GM10248 (cell line): ENCODE measurements at regions not wholly inside any gene's neighbourhood (a gene's known extent, or its start where the extent isn't known, plus 50 kb on each side); places are given as distances from the start of the nearest gene placed in this dataset.

Source experiments
- CTCF ChIA-PET: fragments of 300-600 bp; sonication (Branson Sonifier 250); formaldehyde crosslinking; extraction: SDS; loops from one replicate; lab custom pipeline; 2021; ENCODE audit warnings: antibody characterized with exemption; lab: Yijun Ruan, JAX
- POLR2A ChIA-PET: fragments of 350-650 bp; sonication (Branson Sonifier 250); formaldehyde crosslinking; extraction: SDS; loops from one replicate; lab custom pipeline; 2020; ENCODE audit warnings: antibody characterized with exemption; lab: Yijun Ruan, JAX
- DNase-seq: peaks from one replicate; pipeline ENCODE4 v3.0.0; 2012; ENCODE audit errors: extremely low spot score
- CTCF ChIP-seq: IDR thresholded peaks from 2 replicates; pipeline ENCODE4 v1.5.1; 2012; ENCODE audit warnings: mild to moderate bottlenecking, low read depth; ENCODE audit errors: extremely low read depth, missing control alignments, control extremely low read depth

GRCh38 chr6:30806581-30807183 is 62.3 kb upstream of the IER3 start:
- no peak for DNase-seq
- ChIA-PET CTCF (interaction anchor here (1.1 kb wide), 1 partner anchor 14 kb away, joined by 3 read pairs; no protein-coding TSS in a partner anchor), POLR2A (no interaction called here)
- no peak for TF ChIP-seq CTCF

GRCh38 chr6:30804333-30804732 is 60.0 kb upstream of the IER3 start:
- DNase-seq, result no peak
- TF ChIP-seq CTCF, result no peak
- POLR2A ChIA-PET, result no interaction called here
- CTCF ChIA-PET, result interaction anchor here (1.3 to 1.8 kb wide), 4 partner anchors 8 to 132 kb away, joined by 4 to 5 read pairs (median 4); partner anchors contain the start of gene DHX16

GRCh38 chr6:30802731-30803130 is 58.4 kb upstream of the IER3 start:
- DNase-seq, result no peak
- ChIA-PET CTCF (interaction anchor here (1.1 to 1.8 kb wide), 4 partner anchors 20 to 72 kb away, joined by 3 to 4 read pairs (median 4); no protein-coding TSS in a partner anchor), POLR2A (interaction anchor here (1.0 kb wide), 1 partner anchor 189 kb away, joined by 4 read pairs; no protein-coding TSS in a partner anchor)
- TF ChIP-seq CTCF, result no peak

GRCh38 chr6:30801950-30802349 is 57.6 kb upstream of the IER3 start:
- ChIA-PET POLR2A (no interaction called here), CTCF (interaction anchor here (1.5 to 1.6 kb wide), 2 partner anchors 20 to 43 kb away, joined by 3 to 4 read pairs; no protein-coding TSS in a partner anchor)
- DNase-seq, result no peak

GRCh38 chr6:30800871-30801270 is 56.5 kb upstream of the IER3 start:
- CTCF ChIA-PET, result interaction anchor here (1.3 to 1.5 kb wide), 3 partner anchors 27 to 286 kb away, joined by 3 read pairs; no protein-coding TSS in a partner anchor
- TF ChIP-seq CTCF, result no peak
- DNase-seq, result no peak
- POLR2A ChIA-PET, result no interaction called here

More at GRCh38 chr6:30801950-30802349, 57.6 kb upstream of the IER3 start:
- no peak for TF ChIP-seq CTCF

GRCh38 chr6:30799210-30799609 is 54.9 kb upstream of the IER3 start:
- ChIA-PET POLR2A (no interaction called here), CTCF (interaction anchor here (0.9 kb wide), 1 partner anchor 11 kb away, joined by 3 read pairs; no protein-coding TSS in a partner anchor)
- DNase-seq, result no peak
- no peak for TF ChIP-seq CTCF
